ENCODE measurements at regions not wholly inside any gene's neighbourhood (a gene's known extent, or its start where the extent isn't known, plus 50 kb on each side); places are given as distances from the start of the nearest gene placed in this dataset.

- DNase-seq (ENCODE audit: low read depth): no peak
- in situ Hi-C loops (cut with HindIII; ENCODE audit: low sequenced_read_pairs): no loop called here
- no peak for TF ChIP-seq CTCF (IDR thresholded peaks at IDR 0.05; ENCODE audit: low read depth, low read length, missing control alignments)
- no peak overlapping the region for H3K4me3 ChIP-seq (ENCODE audit: low read depth, low read length)
These were observed 291.9 kb upstream of the SALL3 start for GRCh38 chr18:78687736-78688135.

- H3K4me3 ChIP-seq (ENCODE audit: low read depth, low read length): no peak overlapping the region
- in situ Hi-C loops (cut with HindIII; ENCODE audit: low sequenced_read_pairs): no loop called here
- TF ChIP-seq CTCF (IDR thresholded peaks at IDR 0.05; ENCODE audit: low read depth, low read length, missing control alignments): no peak
- DNase-seq (ENCODE audit: low read depth): no peak
These were observed 291.4 kb upstream of the SALL3 start for GRCh38 chr18:78688249-78688648.

GRCh38 chr18:78688916-78689315 is 290.7 kb upstream of the SALL3 start:
- no peak for DNase-seq (ENCODE audit: low read depth)
- in situ Hi-C loops (cut with HindIII; ENCODE audit: low sequenced_read_pairs): no loop called here
- H3K4me3 ChIP-seq (ENCODE audit: low read depth, low read length): no peak overlapping the region
- TF ChIP-seq CTCF (IDR thresholded peaks at IDR 0.05; ENCODE audit: low read depth, low read length, missing control alignments): no peak

GRCh38 chr18:78689606-78690005 is 290.0 kb upstream of the SALL3 start:
- in situ Hi-C loops (cut with HindIII; ENCODE audit: low sequenced_read_pairs): no loop called here
- DNase-seq (ENCODE audit: low read depth): no peak
- TF ChIP-seq CTCF (IDR thresholded peaks at IDR 0.05; ENCODE audit: low read depth, low read length, missing control alignments): no peak
- H3K4me3 ChIP-seq (ENCODE audit: low read depth, low read length): no peak overlapping the region

GRCh38 chr18:78692105-78692504 is 287.5 kb upstream of the SALL3 start:
- H3K4me3 ChIP-seq (ENCODE audit: low read depth, low read length): no peak overlapping the region
- TF ChIP-seq CTCF (IDR thresholded peaks at IDR 0.05; ENCODE audit: low read depth, low read length, missing control alignments): no peak
- in situ Hi-C loops (cut with HindIII; ENCODE audit: low sequenced_read_pairs): no loop called here
- DNase-seq (ENCODE audit: low read depth): no peak

- DNase-seq (ENCODE audit: low read depth): no peak
- TF ChIP-seq CTCF (IDR thresholded peaks at IDR 0.05; ENCODE audit: low read depth, low read length, missing control alignments): no peak
- in situ Hi-C loops (cut with HindIII; ENCODE audit: low sequenced_read_pairs): no loop called here
- no peak overlapping the region for H3K4me3 ChIP-seq (ENCODE audit: low read depth, low read length)
These were observed 286.2 kb upstream of the SALL3 start for GRCh38 chr18:78693429-78693828.

All from astrocyte of the cerebellum (primary cell).